CD4-positive, alpha-beta T cell treated with Interleukin-4 for 4 hours (primary cell): ENCODE measurements at regions not wholly inside any gene's neighbourhood (a gene's known extent, or its start where the extent isn't known, plus 50 kb on each side); places are given as distances from the start of the nearest gene placed in this dataset.

ENCODE experiments used
- DNase-seq: peaks from one replicate; pipeline ENCODE4 v3.0.0-alpha.2; 2020

DNA sequence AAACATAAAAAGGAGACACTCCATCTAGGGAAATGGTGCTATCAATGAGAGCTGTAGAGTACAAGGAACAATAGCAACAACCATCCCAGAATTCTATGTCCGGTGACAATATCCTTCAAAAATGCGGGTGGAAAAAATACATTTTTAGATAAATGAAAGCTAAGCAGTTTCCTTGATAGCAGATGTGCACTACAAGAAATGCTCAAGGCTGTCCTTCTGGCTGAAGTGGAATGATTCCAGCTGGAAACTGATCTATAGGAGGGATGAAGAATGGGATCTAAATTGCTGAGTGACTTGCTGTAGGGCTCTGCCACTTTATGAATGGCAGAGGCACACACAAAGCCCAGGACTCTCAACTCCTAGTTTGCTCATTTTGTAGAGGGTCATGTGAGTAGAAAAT lies 763.1 kb downstream of the C6orf118 start:
- no peak for DNase-seq

DNA sequence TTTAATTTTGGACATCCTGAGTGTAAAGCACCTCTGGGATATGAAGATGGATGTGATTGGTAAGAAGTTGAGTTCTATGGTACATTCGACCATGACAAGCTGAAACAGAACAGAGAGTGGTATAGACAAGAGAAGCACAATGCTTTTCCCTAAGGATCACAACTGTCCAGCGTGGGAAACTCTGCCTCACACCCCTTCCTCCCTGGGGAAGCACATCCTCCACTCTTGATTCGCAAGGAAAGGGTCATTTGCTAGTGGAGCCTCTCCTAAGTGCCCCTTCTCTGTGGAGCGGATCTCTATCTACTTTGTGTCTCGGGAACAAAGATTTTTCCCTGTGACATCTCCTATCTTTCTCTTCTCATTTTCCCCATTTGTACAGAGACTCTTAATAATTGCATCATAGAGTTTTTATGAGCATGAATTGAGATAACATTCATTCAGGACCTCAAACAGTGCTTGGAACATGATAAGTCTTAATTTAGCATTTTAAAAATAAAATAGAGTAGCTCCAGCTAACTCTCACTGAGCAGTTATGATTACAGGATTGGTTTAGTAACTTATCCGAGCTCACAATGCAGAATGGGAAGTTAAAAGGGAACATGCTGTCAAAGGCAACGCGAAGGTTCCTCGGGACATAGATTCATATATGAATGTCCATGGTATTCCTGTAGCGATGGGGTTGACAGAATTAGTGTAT lies 775.2 kb downstream of the C6orf118 start:
- no peak for DNase-seq

DNA sequence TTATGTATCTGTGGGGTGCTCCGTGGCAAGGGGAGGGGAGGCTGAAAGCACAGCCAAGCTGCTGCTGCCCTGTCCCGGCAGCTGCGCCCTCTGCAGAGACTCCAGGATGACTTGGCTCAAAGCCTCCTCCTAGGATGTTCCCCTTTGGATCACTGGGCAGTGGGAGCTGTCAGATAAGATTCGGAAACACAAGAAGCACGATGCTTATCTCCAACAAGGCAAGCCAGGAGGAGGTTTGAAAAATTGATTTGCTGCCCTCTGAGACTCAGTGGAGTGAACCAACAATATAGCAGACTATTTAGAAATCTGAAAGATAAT lies 776.4 kb downstream of the C6orf118 start:
- DNase-seq: no peak

DNA sequence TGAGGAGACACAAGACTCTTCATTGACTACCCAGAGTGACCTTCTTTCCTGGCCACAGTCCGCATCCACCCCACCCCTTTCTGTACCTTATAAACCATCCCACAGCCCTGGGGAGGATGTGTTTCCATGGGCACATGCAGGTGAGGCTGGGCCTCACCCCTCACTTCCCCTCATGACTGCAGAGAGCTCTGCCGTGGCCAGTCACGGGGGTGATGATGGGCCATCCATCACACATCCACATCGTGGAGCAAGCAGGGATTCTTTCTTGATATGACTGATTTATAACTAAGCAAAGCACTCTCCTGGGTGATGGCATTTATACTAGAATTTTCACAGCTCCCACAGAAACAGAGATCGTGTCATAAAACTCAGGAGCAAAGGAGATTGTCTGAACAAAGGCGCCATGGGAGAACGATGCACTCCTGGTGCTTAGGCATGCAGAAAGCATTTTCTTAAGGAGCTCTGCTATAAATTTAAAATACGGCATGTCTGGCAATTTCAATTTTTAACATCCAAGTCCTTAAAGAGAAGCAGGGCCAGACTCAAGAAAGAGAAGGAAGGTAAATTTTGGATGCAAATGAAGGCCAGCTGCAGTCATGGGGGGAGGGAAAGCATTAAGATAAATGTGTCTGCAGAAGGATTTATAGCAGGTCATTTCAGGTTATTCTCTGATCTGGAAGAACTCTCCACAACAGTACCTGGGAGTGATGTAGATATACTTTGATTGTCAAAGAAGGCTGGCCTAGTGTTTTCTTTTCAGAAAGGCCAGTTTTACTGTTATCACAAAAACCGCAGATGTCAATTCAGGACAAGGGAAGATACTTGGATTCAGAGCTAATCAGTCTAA lies 777.0 kb downstream of the C6orf118 start:
- DNase-seq: no peak

DNA sequence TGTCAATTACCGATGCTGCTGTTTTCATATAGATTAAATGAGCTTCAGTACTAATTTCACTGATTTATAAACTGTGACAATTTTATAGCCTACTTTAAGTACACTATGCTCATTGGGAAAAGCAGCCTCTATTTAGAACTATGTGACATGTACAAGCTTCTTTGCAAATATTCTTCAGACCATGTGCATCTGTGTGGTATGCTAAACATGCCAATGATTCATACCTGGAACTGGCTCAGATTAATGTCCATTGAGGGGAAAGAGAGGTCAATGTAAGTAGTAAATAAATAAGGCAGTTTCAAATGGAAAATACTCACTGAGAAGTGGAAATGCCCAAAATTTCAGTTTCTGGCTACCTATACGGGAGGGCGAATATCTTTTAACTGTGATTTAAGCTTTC lies 777.7 kb downstream of the C6orf118 start:
- DNase-seq: no peak

DNA sequence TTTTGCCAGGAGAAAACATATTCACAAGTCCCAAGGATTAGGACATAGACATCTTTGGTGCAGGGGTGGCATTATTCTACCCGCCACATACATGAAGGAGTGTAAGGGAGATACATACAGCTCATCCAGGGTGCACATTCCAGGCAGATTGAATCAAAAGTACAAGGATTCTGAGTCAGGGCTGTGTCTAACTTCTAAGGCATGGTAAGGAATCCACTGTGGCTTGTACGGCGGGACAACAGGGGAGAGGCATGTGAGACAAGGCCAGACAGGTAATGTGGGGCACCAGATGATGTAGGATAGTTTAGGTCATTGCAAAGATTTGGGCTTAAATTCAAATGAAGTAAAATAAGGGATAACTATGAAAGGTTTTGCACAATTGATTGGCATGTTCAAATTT lies 780.9 kb downstream of the C6orf118 start:
- DNase-seq: no peak

DNA sequence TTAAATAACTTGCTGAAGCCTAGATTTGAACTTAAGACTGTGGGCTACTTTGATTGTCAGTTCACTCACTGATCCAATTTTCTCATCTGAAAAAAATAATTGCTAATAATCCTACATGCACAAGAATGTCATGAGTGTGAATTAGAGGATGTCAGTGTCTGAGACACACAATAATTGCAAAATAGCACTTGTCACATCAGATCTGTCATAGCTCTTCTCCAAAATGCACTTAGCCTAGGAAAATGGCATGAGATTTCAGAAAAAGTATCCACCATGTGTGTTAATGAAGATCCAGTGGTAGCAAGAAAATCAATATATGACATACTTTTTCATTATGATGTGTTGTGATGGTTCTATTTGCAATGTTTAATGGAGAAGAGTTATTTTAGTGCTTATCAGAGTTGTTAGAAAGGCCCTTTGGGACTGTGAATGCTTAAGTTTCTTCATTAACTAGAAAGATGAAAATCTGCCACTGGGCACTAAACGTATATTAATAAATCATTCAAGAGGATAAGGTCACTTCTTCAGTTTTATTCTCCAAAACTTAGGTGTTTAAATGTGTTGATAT lies 786.2 kb downstream of the C6orf118 start:
- DNase-seq: no peak

DNA sequence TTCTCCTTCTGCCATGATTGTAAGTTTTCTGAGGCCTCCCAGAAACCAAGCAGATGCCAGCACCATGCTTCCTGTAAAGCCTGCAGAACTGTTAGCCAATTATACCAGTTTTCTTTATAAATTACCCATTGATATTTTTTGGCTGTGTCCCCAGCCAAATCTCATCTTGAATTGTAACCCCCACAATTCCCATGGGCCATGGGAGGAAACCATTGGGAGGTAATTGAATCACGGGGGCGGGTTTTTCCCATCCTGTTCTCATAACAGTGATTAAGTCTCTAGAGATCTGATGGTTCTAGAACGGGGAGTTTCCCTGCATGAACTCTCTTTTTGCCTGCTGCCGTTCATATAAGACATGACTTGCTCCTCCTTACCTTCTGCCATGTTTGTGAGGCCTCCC lies 788.5 kb downstream of the C6orf118 start:
- DNase-seq: no peak

DNA sequence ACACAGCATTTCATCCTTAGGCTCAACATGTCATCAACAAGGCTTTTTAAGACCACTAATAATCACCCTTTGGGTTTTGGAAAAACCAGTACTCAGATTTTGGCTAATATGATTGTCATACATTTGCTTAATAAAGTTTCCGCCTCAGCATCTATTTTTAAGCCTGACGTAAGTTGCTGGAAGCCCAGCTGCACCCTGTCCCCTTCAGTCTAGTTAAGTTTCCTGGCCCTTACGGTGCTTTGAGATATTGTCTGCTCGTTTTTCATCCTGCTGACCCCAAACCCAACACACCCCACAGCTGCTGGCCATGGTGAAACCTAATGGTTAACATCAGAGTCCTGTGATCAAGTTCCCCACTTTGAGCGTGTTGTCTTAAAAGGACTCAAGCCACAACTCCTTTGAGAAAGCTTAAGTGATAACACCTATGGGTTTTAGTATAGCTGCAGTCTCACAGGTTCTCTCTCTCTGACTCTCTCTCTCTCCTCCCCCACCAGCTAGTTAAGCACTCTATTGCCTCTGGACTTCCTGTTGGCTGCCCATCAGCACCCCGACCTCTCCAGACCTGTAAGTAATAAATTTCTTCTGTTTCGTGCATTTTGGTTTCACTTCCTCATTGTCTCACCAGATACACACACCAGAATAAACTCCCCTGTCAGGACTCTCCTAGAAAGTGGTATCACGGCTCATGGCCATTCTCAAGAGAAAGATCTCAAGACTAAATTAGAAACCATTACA lies 802.0 kb downstream of the C6orf118 start:
- no peak for DNase-seq

DNA sequence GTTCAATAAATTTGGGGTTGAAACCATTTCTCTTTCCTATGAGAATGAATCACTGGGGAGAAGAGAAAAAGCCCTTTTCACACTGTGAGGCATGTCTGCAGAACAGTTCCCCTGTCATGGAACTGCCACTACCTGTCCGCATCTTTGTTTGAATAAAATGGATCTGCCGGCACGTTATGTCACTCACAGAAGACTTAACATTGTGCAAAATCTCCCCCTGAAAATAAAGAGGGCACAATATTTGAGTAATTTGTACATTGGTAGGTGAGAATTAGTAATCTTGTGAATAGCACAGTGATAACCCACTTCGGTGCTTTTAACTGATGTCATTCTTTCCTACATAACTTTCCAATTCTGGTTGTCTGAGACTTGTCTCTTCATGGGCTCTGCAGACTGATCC lies 804.0 kb downstream of the C6orf118 start:
- DNase-seq: no peak

DNA sequence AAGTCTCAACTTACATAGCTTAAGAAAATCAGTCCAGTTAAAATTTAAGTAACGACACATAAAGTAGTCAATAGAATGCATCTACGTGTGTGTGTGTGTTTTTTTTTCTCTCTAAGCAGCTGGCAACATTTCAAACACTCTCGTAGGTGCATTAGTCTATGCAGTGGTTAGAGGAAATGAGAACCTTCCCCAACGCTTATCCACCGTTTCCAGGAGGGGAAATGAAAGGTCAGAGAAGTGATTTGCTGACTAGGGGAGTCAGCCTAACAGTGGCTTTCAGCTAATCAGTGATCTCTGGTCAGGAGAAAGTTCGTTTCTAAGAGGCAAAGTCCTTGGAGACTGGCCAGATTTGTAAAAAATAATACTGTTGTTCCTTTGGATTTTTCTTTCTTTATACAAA lies 806.6 kb downstream of the C6orf118 start:
- DNase-seq: no peak

DNA sequence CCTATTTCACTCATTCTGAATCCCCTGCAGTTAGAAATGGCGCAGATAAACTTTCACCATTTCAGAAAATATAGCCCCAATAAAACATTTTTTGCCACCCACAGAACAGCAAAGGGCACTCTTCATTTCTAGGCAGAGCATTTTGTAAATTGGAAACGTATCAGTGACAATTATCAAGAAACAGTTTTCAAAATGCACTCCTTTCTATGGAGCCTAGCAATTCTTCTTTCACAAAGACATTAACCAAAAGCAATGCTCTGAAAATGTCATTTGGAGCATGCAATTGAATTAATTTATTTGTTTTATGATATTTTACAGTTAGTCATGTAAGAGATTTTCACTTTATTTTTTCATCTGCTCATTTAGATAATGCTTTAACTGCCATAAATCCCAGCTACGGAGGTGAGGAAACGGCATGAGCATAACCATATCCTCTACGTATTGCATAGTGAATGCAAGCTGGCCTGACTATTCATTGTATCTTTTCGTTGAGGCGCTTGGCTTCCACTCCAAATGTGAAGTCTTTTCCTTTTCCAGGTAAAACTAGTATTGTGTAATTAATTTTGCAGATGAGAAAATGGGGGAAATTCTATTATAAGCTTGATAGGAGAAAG lies 813.4 kb downstream of the C6orf118 start:
- no peak for DNase-seq

DNA sequence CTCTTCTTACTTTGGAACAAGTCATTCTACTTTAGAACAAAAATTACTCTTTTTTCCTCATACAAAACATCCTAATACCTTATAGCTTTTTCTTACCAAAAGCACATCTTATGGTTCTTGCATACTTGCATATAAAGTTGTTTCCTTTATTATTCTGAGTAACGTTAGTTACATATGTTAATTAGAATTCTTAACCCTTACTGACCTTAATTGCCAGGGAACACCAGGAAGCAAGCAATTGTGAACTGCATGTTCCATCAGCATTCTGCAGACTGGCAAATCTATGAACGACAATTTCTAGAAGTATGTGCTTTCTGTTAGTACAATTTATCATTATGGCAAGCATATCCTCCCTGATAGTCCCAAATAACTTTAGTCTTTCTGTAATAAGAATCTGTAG lies 831.0 kb downstream of the C6orf118 start:
- DNase-seq: no peak

DNA sequence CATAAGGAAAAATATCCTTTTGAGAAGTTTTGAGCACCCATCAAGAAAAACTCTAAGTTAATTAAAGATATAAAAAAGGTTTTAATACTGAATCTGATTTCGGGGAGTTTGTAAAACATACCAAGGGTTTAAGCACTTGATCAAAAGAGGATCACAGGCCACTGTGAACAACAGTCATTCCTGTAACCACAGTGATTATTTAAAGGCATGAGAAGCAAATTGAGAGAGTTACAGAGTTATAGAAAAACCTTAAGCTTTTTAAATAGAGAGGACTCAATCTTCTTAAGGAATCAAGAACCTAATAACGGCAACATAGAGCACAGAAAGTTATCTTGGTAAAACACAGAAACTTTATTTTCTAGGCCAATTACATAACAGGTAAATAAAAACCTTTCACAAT lies 831.6 kb downstream of the C6orf118 start:
- DNase-seq: no peak

DNA sequence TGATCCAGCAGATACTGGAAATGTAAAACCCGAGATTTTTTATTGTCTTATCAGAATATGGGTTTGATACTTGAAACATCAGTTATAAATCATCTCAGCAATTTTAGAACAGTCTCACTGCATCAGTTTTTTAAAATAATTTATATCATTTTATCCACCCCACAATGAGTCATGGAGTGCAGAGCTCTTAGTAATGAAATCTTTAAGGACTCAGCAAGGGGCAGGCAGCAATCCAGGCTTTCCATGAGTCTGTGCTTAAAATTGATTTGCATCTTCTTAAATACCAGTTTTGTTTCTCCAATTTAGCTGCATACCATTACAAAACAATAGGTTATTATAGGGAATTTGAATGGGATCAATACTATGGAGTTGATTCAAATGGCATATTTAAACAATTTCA lies 832.3 kb downstream of the C6orf118 start:
- no peak for DNase-seq

DNA sequence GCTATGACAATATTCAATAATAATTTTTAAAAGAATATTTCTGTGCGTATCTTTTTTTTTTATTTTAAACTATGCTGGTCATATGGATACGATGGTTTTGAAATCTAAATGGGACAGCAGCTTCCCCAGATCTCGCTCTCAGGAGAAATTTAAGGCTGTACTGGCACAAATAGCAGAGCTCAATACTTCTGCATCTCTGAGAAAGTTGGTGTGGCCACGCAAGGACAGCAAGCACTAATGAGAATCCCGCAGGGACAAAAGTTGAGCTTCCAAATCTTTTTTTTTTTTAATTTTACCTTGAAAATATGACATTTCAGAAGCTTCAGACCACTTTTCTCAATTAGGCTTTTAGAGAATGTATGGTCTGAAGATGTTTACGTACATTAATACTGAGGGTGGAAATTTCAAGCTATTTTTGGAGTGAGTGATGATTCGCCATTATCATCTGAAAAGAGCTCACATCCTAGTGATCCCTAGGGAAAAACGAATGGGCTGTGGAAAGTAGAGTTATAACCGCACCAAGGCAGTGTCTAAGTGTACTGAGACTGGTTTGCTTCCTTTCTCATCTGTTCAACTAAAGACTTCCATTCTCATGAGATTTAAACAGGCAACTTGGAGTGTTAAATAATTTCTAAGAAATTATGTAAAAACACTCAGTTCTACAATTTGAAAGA lies 840.0 kb downstream of the C6orf118 start:
- DNase-seq: no peak

DNA sequence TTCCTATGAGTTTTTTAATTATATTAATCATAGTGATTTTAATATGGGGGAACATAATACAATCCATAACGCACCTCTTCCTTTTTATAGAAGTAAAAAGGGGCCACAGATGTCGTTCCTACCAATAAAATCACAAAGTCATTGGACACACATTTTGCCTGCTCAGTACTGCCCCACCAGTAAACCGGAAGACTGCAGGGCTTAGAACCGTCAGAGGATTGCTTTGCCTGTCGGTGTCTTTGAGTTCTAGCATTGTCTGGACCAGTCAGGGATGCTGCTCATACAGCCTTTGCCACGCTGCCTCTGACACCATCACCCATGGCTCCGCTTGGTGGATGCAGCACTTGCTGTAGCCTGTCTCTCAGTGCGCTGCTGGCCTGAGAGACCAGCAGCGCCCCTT lies 853.6 kb downstream of the C6orf118 start:
- DNase-seq: no peak

DNA sequence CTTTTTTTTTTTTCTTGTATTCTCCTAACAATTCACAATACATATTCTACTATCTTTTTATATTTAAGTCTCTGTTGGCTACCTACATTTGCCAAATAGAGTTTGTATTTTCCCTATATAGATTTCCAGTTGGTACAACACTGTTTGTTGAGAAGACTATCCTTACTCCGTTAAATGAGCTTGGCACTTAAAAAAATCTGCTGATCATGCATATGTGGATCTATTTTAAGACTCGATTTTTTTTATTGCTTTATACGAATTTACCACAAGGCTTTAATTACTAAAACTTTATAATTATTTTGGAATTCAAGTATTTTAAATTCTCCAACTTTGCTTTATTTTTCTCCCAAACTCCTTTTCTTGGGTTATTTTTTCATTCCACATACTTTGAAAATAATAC lies 855.6 kb downstream of the C6orf118 start:
- no peak for DNase-seq

DNA sequence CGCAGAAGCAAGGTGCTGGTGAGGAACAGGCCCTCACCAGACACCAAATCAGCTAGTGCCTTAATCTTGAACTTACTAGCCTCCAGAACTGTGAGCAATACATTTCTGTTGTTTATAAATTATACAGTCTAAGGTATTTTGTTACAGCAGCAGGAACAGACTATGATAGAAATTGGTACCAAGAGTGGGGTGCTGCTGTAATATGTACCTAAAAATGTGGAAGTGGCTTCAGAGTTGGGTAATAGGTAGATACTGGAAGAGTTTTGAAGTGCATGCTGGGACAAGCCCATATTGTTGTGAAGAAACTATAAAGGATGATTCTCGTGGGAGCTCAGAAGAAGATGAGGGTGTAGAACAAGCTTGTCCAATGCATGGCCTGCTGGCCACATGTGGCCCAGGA lies 866.8 kb downstream of the C6orf118 start:
- DNase-seq: no peak

DNA sequence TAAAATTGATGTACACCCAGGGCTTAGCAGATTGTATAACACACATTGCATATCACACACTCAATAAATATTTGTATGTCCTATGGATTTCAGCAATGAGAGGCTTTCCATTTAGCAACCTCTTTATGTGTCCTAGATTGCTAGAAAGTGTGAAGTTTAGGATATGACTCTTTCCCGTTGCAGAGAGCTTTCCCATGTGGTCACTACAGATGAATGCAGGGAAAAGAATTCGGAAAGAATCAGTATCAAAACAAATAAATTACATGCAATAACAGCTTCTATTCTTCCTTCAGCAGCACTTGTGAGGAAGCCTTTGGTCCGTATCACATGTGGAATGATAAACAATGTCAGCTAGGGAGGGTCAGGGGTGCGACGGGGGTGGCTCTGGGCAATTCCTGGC lies 870.1 kb downstream of the C6orf118 start:
- DNase-seq: no peak

DNA sequence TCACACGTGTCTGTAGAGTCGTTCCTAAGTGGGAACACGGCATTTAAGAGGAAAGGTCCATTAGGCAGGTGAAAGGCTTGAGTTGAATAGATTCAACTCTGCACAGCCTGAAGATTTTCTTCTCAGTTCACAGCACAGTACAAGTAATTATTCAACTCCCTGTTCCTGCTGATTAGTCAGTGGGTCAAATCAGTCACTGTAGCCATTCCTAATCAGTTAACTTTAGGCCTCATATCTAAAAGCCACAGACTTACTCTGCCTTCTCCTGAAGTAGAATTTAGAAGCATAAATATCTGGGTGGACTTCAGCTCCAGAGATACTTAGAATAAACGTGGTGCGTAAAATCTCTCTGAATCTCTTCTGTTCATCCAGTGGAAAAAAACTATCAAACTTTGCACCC lies 872.4 kb downstream of the C6orf118 start:
- no peak for DNase-seq

DNA sequence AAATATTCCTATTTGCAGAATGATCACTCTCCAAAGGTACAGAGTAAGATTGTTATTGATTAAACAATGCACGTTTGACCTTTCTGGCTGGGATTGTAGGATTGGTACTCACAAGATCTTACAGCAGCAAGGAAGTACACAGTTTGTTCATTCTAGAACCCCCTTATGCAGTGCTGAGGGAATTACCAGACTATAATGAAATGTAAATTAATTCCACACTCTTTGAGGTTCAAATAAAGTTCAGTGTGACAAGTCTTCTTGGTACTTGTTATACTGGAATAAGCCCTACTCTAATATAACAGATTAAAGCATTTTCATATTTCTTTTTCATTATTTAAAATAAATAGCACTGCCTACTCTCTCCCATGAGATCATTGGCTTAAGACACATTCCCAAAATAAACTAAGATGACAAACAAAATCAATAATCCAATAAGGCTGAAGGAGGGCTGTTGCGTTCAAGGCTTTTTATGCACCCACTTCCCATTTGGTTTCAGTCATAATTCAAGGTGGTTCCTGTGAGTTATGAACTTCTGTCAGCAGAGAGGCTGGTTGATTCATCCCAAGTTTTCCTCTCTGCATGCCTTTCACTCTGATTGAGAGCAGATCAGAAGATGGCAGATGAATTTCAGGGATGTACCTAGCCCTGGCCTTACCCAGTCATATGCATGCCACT lies 881.5 kb downstream of the C6orf118 start:
- DNase-seq: no peak
